Spinal cord (tissue), 9 donors: ENCODE measurements at regions not wholly inside any gene's neighbourhood (a gene's known extent, or its start where the extent isn't known, plus 50 kb on each side); places are given as distances from the start of the nearest gene placed in this dataset.

Experiments
- DNase-seq, 6 donors: peaks; one replicate each; pipeline versions ENCODE4 v3.0.0 to v3.0.0-alpha.2; 2013 to 2015; ENCODE audit warnings: low spot score in 6 of 6, low read depth in 4 of 6
- H3K27ac ChIP-seq: one replicate; pipeline ENCODE4 v1.5.1; 2013; ENCODE audit warnings: low read depth, low read length, control low read depth
- H3K27me3 ChIP-seq: one replicate; pipeline ENCODE4 v1.6.1; 2013; ENCODE audit warnings: low read length; ENCODE audit not compliant: control insufficient read depth, insufficient read depth
- H3K36me3 ChIP-seq: one replicate; pipeline ENCODE4 v1.6.1; 2013; ENCODE audit warnings: low read length; ENCODE audit not compliant: control insufficient read depth, insufficient read depth
- H3K4me1 ChIP-seq: one replicate; pipeline ENCODE4 v1.6.1; 2013; ENCODE audit warnings: low read length; ENCODE audit not compliant: control insufficient read depth, insufficient read depth
- H3K4me3 ChIP-seq: one replicate; pipeline ENCODE4 v1.5.1; 2013; ENCODE audit warnings: low read depth, low read length, control low read depth
- H3K9me3 ChIP-seq: one replicate; pipeline ENCODE4 v1.6.1; 2013; ENCODE audit warnings: low read length; ENCODE audit not compliant: control insufficient read depth, insufficient read depth
- WGBS: methylation state at CpG from one replicate; pipeline ENCODE4 v1.1.5; 2013; ENCODE audit warnings: missing lambda C conversion rate; ENCODE audit not compliant: insufficient coverage; 5-methylcytosine and 5-hydroxymethylcytosine counted together
- donor health status: healthy.

DNA sequence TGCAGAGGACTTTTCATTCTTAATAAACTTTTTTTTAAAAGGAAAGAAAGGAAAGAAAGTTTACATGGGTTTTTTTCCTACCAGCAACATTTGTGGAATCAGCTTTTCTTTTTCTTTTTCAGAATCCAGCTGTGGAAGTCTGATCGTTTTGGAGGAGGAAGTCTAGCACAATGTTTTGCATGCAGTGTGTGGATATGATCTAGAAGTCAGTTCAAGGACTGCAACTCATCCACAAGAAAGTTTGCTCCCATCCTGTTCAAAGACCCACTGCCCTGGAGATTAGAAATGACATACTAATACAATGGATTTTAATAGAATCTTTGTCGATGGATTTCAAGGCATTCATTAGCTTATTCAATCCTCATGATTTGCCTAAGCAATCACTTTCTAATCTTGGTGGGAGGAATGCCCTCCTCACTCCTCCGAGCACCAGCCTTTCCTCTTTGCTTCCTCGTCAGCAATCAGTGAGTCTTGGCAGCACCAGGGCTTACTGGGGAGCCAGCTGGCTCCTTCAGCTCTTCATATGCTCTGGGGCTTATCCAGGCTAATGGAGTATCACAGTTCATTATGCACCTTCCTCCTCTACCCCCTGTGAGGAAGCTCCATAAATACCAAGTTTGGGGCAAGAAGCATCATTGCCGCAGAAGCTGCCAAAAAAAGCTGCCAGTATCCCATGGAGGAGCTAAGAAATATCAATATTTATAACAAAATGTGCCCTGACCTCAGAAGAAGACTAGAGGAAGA, 392.3 kb upstream of the PKN2 start:
- H3K4me1 ChIP-seq, result peaks cover 4% of the 10 kb centered on the region
- H3K27ac ChIP-seq, result no peak overlapping the region
- peak in 2 of 6 donors; percentile 49 to 86 for DNase-seq
- no peaks in the 10 kb centered on the region for H3K9me3 ChIP-seq
- H3K36me3 ChIP-seq, result no peaks in the 10 kb centered on the region
- H3K4me3 ChIP-seq, result no peak overlapping the region
- WGBS, result 60% methylated on average over 3 of the region's 5 CpGs
- no peaks in the 10 kb centered on the region for H3K27me3 ChIP-seq

DNA sequence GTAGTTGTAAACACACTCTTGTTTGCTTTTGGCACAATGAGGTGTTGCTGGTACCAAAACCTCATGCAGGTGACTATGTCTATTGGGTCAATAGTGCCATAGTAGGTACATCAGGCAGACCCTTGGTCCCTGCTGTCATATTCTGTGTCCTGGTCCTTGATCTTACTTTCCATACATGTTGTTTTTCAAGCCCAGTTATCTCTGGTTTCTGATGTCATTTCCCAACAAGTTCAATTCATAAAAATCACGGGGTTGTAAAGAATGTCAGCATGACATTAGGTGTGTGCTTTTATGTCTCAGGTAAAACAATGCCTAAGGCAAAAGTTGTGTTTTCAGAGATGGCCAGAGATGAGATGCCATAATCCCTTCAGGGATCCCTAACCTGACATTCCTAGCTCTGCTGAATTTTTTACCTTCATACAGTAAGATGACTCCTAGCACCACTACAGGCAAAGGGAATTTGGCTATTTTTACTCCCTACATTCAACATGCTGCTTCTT, 390.3 kb upstream of the PKN2 start:
- Histone ChIP-seq H3K36me3 (no peaks in the 10 kb centered on the region), H3K27ac (no peak overlapping the region), H3K4me1 (peaks cover 4% of the 10 kb centered on the region), H3K27me3 (no peaks in the 10 kb centered on the region), H3K4me3 (no peak overlapping the region), H3K9me3 (no peaks in the 10 kb centered on the region)
- no peak for DNase-seq
- no CpG with 5 or more reads among the region's 1 CpG for WGBS

DNA sequence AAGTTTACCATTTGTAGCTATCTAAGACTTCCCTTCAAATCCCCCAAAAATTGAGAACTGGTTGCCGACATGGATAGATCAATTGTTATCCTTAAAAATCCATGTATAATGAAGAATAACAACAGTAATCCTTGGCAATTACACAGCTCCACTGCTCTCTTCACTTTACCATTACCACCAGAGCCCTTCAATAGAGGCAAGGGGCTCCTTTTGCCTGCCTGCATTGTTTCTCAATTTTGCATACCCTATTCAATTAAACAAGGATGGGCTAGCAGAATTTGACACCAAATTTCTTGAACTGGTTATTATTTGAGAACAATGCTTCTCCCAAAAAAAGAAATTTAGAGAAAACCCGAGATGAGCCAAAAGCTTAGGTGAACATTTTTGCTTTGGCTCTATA, 387.8 kb upstream of the PKN2 start:
- H3K4me1 ChIP-seq, result peaks cover 4% of the 10 kb centered on the region
- H3K4me3 ChIP-seq, result no peak overlapping the region
- no CpG with 5 or more reads among the region's 2 CpGs for WGBS
- H3K36me3 ChIP-seq, result no peaks in the 10 kb centered on the region
- no peak for DNase-seq
- H3K27me3 ChIP-seq, result no peaks in the 10 kb centered on the region
- no peak overlapping the region for H3K27ac ChIP-seq
- no peaks in the 10 kb centered on the region for H3K9me3 ChIP-seq

DNA sequence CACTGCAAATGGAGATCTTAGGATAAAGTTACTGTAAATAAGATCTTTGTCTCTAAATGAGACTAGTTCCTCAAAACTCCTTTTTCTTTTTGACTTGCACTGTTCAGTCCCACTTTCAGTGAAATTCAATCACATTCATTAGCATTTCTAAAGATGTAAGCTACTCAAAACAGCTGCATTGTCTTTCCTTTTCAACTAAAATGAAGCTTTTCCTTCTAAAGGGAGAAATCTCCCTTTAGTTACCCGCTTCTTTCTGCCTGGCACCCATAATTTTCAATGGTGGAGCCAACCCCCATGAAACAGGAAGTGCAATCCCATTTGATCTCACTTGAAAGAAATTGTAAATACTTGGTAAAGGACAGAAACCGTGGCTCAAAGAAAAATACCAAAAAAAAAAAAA, 387.4 kb upstream of the PKN2 start:
- no CpG with 5 or more reads among the region's 2 CpGs for WGBS
- Histone ChIP-seq H3K27ac (no peak overlapping the region), H3K9me3 (no peaks in the 10 kb centered on the region), H3K4me3 (no peak overlapping the region), H3K4me1 (peaks cover 4% of the 10 kb centered on the region), H3K27me3 (no peaks in the 10 kb centered on the region), H3K36me3 (no peaks in the 10 kb centered on the region)
- peak in 2 of 6 donors; percentile 37 to 44 for DNase-seq

DNA sequence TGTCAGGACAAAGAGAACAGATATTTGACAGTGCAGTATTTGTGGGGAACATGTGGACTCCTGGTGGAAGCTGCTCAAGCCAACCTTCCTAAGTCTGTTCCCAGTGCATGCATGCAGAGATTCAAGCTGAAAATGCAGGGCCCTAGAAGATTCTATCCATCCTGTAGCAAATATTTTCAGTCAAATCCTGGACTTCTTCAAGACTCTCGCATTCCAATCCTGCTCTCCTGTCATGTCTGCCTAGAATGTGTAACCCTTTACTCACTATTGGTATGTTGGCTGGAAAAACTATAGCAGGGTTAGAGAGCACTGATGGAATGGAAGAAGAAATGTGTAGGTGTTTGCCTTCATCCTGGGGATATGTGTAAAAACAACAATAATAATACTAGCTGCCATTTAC, 385.6 kb upstream of the PKN2 start:
- no peaks in the 10 kb centered on the region for H3K4me1 ChIP-seq
- no CpG with 5 or more reads among the region's 1 CpG for WGBS
- no peak for DNase-seq
- H3K4me3 ChIP-seq, result no peak overlapping the region
- no peak overlapping the region for H3K27ac ChIP-seq
- no peaks in the 10 kb centered on the region for H3K9me3 ChIP-seq
- H3K27me3 ChIP-seq, result no peaks in the 10 kb centered on the region
- no peaks in the 10 kb centered on the region for H3K36me3 ChIP-seq

DNA sequence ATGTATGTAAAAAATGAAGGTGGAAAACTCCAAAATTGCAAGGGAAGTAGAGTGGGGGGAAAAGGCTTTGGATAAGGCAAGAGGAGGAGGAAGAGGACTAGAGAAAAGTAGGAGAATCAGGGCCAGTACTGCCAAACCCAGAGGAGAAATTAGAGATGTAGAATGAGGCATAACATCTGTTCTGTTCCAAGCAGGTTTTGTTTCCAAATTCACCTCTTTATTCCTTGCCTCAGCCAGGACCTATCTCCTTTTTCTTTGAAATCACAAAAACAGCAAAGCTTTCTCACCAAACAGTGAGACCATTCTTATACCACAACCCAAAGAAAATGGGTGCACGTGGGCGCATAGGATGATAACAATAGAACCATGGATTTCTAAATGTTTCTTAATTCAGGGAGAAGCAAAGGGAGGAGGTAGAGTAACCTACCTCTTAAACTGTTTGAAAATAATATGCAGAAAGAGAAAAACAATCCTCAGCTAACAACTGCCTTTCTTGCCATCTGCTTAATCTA, 383.3 kb upstream of the PKN2 start:
- Histone ChIP-seq H3K4me1 (no peaks in the 10 kb centered on the region), H3K4me3 (no peak overlapping the region), H3K36me3 (no peaks in the 10 kb centered on the region), H3K27ac (no peak overlapping the region), H3K9me3 (no peaks in the 10 kb centered on the region), H3K27me3 (no peaks in the 10 kb centered on the region)
- WGBS, result no CpG with 5 or more reads among the region's 2 CpGs
- DNase-seq, result no peak

DNA sequence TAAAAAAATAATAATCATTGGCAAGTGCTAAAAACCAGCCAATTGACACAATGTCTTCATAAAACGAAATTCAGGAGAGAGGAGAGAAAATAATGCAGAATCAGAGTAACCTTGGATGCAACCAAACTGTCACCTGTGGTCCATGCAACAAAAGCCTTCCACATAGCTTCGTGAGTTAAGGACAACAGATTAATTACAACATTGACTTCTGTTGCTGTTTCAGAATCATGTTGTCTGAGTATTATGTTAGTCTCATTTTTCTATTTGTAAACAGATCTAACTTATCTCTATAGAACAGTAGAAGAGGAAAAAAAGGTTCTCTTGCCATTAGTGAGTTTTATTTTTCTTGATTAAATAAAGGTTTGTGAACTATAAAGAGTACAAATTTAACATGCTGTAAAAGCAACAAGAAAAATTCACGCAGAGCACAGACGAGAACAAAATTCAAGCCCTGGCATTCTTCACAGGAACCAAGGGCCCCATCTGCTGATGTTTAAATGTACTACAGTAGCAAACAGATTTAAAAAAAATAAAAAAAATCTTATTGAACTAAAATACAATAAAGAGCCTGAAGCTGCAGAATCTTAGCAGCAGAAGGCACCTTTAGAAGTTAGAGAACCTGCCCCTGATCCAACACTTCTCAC, 381.1 kb upstream of the PKN2 start:
- no peaks in the 10 kb centered on the region for H3K9me3 ChIP-seq
- no peak overlapping the region for H3K4me3 ChIP-seq

DNA sequence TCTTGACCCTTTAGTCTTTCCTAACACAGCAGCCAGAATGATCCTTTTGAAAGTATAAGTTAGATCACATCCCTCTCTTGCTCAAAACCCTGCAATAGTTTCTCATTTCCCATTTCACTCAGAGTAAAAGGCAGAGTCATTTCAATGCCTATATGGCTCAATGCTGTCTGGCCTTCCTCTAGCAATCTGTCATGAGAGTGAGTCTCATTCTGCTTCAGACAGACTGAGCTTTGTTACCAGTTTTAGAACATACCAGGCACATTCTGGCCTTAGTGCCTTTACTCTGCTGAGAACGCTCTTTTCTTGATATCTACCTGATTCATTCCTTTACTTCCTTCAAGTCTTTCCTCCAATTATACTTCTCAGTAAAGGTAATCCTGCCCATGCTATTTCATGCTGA, 372.8 kb upstream of the PKN2 start:
- Histone ChIP-seq H3K27ac (no peak overlapping the region), H3K36me3 (no peaks in the 10 kb centered on the region), H3K27me3 (no peaks in the 10 kb centered on the region), H3K4me3 (no peak overlapping the region), H3K9me3 (no peaks in the 10 kb centered on the region), H3K4me1 (no peaks in the 10 kb centered on the region)
- 73% methylated on average over 1 of the region's 1 CpG for WGBS
- no peak for DNase-seq

More for the DNA sequence above, 381.1 kb upstream of the PKN2 start:
- no CpG with 5 or more reads among the region's 4 CpGs for WGBS
- peak; percentile 24 to 93 (median 46) for DNase-seq
- no peak overlapping the region for H3K27ac ChIP-seq
- no peaks in the 10 kb centered on the region for H3K27me3 ChIP-seq
- no peaks in the 10 kb centered on the region for H3K4me1 ChIP-seq
- no peaks in the 10 kb centered on the region for H3K36me3 ChIP-seq

DNA sequence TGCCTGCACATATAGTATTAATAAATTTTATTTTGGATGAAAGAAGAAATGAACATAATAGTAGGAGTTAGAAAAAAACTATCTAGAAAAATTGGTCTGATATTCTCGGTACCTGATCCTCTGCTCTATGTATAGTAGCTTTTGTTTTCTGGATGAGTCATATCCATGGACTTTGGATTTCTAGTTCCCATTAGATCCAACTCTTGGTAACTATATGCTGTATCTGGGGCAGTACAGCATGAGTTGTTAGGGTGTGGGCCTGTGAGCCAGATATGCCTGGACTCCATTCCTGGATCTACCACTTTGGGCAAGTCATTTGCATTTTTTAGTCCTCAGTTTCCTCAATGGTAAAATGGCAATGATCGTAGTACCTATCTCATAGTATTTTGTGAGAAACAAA, 372.2 kb upstream of the PKN2 start:
- DNase-seq, result no peak
- no CpG with 5 or more reads among the region's 2 CpGs for WGBS
- H3K36me3 ChIP-seq, result no peaks in the 10 kb centered on the region

DNA sequence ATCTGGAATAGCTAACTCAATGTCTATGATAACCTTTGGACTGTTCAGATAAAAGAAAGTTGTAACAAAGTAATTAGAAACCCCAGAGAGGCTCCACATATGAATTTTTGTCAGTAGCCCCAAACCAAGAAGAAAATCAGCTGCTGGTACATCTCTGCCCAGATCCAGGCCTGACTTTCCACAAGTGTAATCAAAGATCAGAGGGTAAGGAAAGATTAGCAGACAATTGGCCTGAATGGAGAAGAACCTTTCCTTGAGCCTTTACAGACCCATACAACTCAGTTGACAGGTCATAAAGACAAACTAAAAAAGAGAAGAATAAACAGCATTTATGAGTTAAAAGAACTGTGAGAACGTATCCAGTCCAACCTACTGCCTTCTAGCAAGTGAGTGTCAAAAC, 366.7 kb upstream of the PKN2 start:
- WGBS, result no CpG with 5 or more reads among the region's 1 CpG
- no peak overlapping the region for H3K27ac ChIP-seq
- no peak for DNase-seq
- no peaks in the 10 kb centered on the region for H3K4me1 ChIP-seq
- no peaks in the 10 kb centered on the region for H3K36me3 ChIP-seq
- no peak overlapping the region for H3K4me3 ChIP-seq
- no peaks in the 10 kb centered on the region for H3K27me3 ChIP-seq
- H3K9me3 ChIP-seq, result no peaks in the 10 kb centered on the region

More for the DNA sequence above, 372.2 kb upstream of the PKN2 start:
- Histone ChIP-seq H3K27me3 (no peaks in the 10 kb centered on the region), H3K4me1 (no peaks in the 10 kb centered on the region), H3K9me3 (no peaks in the 10 kb centered on the region), H3K27ac (no peak overlapping the region), H3K4me3 (no peak overlapping the region)
